B cell (primary cell): ENCODE measurements at regions not wholly inside any gene's neighbourhood (a gene's known extent, or its start where the extent isn't known, plus 50 kb on each side); places are given as distances from the start of the nearest gene placed in this dataset.

Experiments used
- ATAC-seq: fragments of 200-7000 bp; cut with Tn5 transposase; one replicate; pipeline ENCODE4 v1.10.0; 2021; ENCODE audit warnings: low read depth, mild to moderate bottlenecking, moderate number of reproducible peaks, moderate library complexity
- CTCF ChIA-PET: fragments of 350-600 bp; sonication (Branson Sonifier 250); formaldehyde crosslinking; loops from one replicate; lab custom pipeline; 2021; ENCODE audit warnings: antibody characterized with exemption, inconsistent platforms; lab: Charles Lee
- POLR2A ChIA-PET: fragments of 350-600 bp; sonication (Branson Sonifier 250); formaldehyde crosslinking; loops from one replicate; lab custom pipeline; 2021; ENCODE audit warnings: antibody characterized with exemption; lab: Charles Lee
- DNase-seq: peaks from one replicate; pipeline ENCODE4 v3.0.0; 2013
- H2AFZ ChIP-seq: 2 replicates; pipeline ENCODE4 v1.6.1; 2012; ENCODE audit warnings: mild to moderate bottlenecking, low read depth, low read length; ENCODE audit not compliant: insufficient read depth, poor library complexity, severe bottlenecking
- H3K27ac ChIP-seq, 2 donors: 1 replicate in 1 of 2; 2 replicates in 1 of 2; pipeline ENCODE4 v1.5.1; 2012 to 2013; ENCODE audit warnings: low read length in 2 of 2, mild to moderate bottlenecking in 2 of 2, moderate library complexity in 1 of 2
- H3K27me3 ChIP-seq, 4 experiments: fragments of 200-600 bp in 1 of 4; sonication (generic) in 1 of 4; replicated peaks in 1 of 4; 1 replicate in 2 of 4; 2 replicates in 2 of 4; pipeline versions ENCODE4 v1.6.1 to v1.7.0; 2013 to 2016; ENCODE audit warnings: low read length in 3 of 4, mild to moderate bottlenecking in 2 of 4, mixed read lengths in 1 of 4, moderate library complexity in 1 of 4; ENCODE audit not compliant: insufficient read depth in 4 of 4, control insufficient read depth in 3 of 4; ENCODE audit errors: control extremely low read depth in 1 of 4
- H3K36me3 ChIP-seq, 2 experiments: replicated peaks in 1 of 2; 1 replicate in 1 of 2; 2 replicates in 1 of 2; pipeline versions ENCODE4 v1.6.1 to v1.7.1; 2013; ENCODE audit warnings: low read length in 1 of 2; ENCODE audit not compliant: insufficient read depth in 2 of 2, control insufficient read depth in 1 of 2; ENCODE audit errors: control extremely low read depth in 1 of 2, extremely low read depth in 1 of 2
- H3K4me1 ChIP-seq, 2 donors: fragments of 200-600 bp in 1 of 2; sonication (generic) in 1 of 2; 1 replicate in 1 of 2; 2 replicates in 1 of 2; pipeline versions ENCODE4 v1.5.1 to v1.6.1; 2013 to 2017; ENCODE audit warnings: low read length in 2 of 2; ENCODE audit not compliant: control insufficient read depth in 2 of 2, insufficient read depth in 2 of 2
- H3K4me2 ChIP-seq: replicated peaks from 2 replicates; pipeline ENCODE3; 2012; ENCODE audit warnings: mild to moderate bottlenecking, low read depth, low read length; ENCODE audit not compliant: poor library complexity, severe bottlenecking
- H3K4me3 ChIP-seq, 5 experiments: fragments of 200-600 bp in 1 of 5; sonication (generic) in 1 of 5; 1 replicate in 3 of 5; 2 replicates in 2 of 5; pipeline versions ENCODE4 v1.5.1 to v1.7.0; 2011 to 2016; ENCODE audit warnings: low read length in 4 of 5, mild to moderate bottlenecking in 4 of 5, low read depth in 2 of 5, control low read depth in 1 of 5, moderate library complexity in 1 of 5; ENCODE audit not compliant: insufficient read depth in 1 of 5; ENCODE audit errors: control extremely low read depth in 1 of 5, extremely low read depth in 1 of 5
- H3K79me2 ChIP-seq: fragments of 200-600 bp; sonication (generic); one replicate; pipeline ENCODE4 v1.6.0; 2016; ENCODE audit warnings: low read length; ENCODE audit not compliant: control insufficient read depth, insufficient read depth
- H3K9ac ChIP-seq: fragments of 200-600 bp; sonication (generic); 2 replicates; pipeline ENCODE4 v1.6.1; 2017; ENCODE audit warnings: mild to moderate bottlenecking, low read length, moderate library complexity
- H3K9me3 ChIP-seq, 3 donors: one replicate each; pipeline versions ENCODE4 v1.6.1 to v1.7.1; 2013; ENCODE audit warnings: low read length in 2 of 3; ENCODE audit not compliant: control insufficient read depth in 2 of 3, insufficient read depth in 1 of 3; ENCODE audit errors: control extremely low read depth in 1 of 3
- H4K20me1 ChIP-seq: 2 replicates; pipeline ENCODE4 v1.6.0; 2012; ENCODE audit warnings: mild to moderate bottlenecking, low read length; ENCODE audit not compliant: insufficient read depth, control insufficient read depth, poor library complexity, severe bottlenecking
- H3K27ac Mint-ChIP-seq: one replicate; pipeline ENCODE4 v1.8.0; 2021; ENCODE audit warnings: mixed read lengths
- H3K27me3 Mint-ChIP-seq: one replicate; pipeline ENCODE4 v1.8.0; 2021; ENCODE audit warnings: mixed read lengths
- H3K4me1 Mint-ChIP-seq: one replicate; pipeline ENCODE4 v1.8.0; 2021; ENCODE audit warnings: mixed read lengths
- H3K4me3 Mint-ChIP-seq: one replicate; pipeline ENCODE4 v1.8.0; 2021; ENCODE audit warnings: mixed read lengths
- H3K9me3 Mint-ChIP-seq: one replicate; pipeline ENCODE4 v1.8.0; 2022; ENCODE audit warnings: mixed read lengths; ENCODE audit not compliant: insufficient read depth
- EZH2 ChIP-seq: IDR thresholded peaks from 2 replicates; pipeline ENCODE4 v1.6.1; 2012; ENCODE audit warnings: borderline replicate concordance, low read depth, mild to moderate bottlenecking, moderate library complexity, low read length; ENCODE audit not compliant: insufficient read depth, poor library complexity, severe bottlenecking
- WGBS: methylation state at CpG from one replicate; pipeline ENCODE4 v1.1.5; 2013; ENCODE audit warnings: missing lambda C conversion rate; ENCODE audit not compliant: insufficient coverage; 5-methylcytosine and 5-hydroxymethylcytosine counted together
- intact Hi-C: fragments of 100-400 bp; cut with micrococcal nuclease; formaldehyde crosslinking; loops from one replicate; pipeline ENCODE4 v1.10.0; 2022
- TF ChIP-seq, protein P1 (sequence below): fragments of 200-600 bp; IDR thresholded peaks from one replicate; pipeline ENCODE4 v1.8.0; 2022; ENCODE audit warnings: antibody characterized with exemption, mild to moderate bottlenecking

DNA sequence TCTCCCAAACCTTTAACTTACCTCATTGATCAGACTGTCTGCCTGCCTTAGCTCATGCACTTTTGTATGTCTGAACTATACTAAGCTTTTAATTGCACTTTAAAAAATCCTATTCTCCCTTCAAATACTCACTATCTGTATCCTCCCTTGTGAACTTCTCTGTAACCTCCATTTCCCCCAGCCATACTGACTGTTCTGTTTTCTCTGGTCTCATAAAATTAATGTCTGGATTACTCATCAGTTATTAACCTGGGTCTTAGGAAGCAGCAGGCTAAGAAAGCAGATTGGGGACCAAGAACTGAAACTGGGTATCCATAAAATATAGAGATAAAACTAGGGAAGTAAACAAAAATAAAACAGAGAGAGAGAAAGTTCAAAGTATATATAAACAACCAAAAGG lies 469.3 kb upstream of the MAN1A1 start:
- ATAC-seq (no peak), DNase-seq (no peak)
- Histone ChIP-seq H3K9ac (no peak overlapping the region), H3K4me2 (no peak overlapping the region), H4K20me1 (no peaks in the 10 kb centered on the region), H2AFZ (no peak overlapping the region), H3K4me1 (no peaks in the 10 kb centered on the region), H3K27me3 (no peaks in the 10 kb centered on the region), H3K79me2 (no peaks in the 10 kb centered on the region), H3K27ac (no peak overlapping the region), H3K9me3 (no peaks in the 10 kb centered on the region), H3K36me3 (no peaks in the 10 kb centered on the region), H3K4me3 (no peak overlapping the region)
- TF ChIP-seq, protein P1, sequence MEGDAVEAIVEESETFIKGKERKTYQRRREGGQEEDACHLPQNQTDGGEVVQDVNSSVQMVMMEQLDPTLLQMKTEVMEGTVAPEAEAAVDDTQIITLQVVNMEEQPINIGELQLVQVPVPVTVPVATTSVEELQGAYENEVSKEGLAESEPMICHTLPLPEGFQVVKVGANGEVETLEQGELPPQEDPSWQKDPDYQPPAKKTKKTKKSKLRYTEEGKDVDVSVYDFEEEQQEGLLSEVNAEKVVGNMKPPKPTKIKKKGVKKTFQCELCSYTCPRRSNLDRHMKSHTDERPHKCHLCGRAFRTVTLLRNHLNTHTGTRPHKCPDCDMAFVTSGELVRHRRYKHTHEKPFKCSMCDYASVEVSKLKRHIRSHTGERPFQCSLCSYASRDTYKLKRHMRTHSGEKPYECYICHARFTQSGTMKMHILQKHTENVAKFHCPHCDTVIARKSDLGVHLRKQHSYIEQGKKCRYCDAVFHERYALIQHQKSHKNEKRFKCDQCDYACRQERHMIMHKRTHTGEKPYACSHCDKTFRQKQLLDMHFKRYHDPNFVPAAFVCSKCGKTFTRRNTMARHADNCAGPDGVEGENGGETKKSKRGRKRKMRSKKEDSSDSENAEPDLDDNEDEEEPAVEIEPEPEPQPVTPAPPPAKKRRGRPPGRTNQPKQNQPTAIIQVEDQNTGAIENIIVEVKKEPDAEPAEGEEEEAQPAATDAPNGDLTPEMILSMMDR = no peak
- TF ChIP-seq EZH2 = no peak
- no peak overlapping the region for H3K27ac Mint-ChIP-seq
- CTCF ChIA-PET = interaction anchor here (0.7 to 1.3 kb wide), 2 partner anchors 10 to 690 kb away, joined by 3 read pairs; no protein-coding TSS in a partner anchor
- no peaks in the 10 kb centered on the region for H3K4me1 Mint-ChIP-seq
- no peak overlapping the region for H3K4me3 Mint-ChIP-seq
- intact Hi-C loops = no loop called here
- POLR2A ChIA-PET = no interaction called here
- H3K27me3 Mint-ChIP-seq = no peaks in the 10 kb centered on the region
- no peaks in the 10 kb centered on the region for H3K9me3 Mint-ChIP-seq

GRCh38 chr6:119814609-119815400 lies 465.2 kb upstream of the MAN1A1 start:
- Histone ChIP-seq H3K9ac (no peak overlapping the region), H3K4me2 (no peak overlapping the region), H3K79me2 (no peaks in the 10 kb centered on the region), H3K9me3 (no peaks in the 10 kb centered on the region), H3K27ac (no peak overlapping the region), H4K20me1 (no peaks in the 10 kb centered on the region), H3K36me3 (no peaks in the 10 kb centered on the region), H3K27me3 (no peaks in the 10 kb centered on the region), H2AFZ (no peak overlapping the region), H3K4me3 (no peak overlapping the region), H3K4me1 (no peaks in the 10 kb centered on the region)
- 100% methylated on average over 1 of the region's 9 CpGs for WGBS
- ATAC-seq (no peak), DNase-seq (no peak)
- ChIA-PET CTCF (no interaction called here), POLR2A (no interaction called here)
- Mint-ChIP-seq H3K9me3 (no peaks in the 10 kb centered on the region), H3K4me3 (no peak overlapping the region), H3K27me3 (no peaks in the 10 kb centered on the region), H3K4me1 (no peaks in the 10 kb centered on the region), H3K27ac (no peak overlapping the region)
- intact Hi-C loops = no loop called here
- TF ChIP-seq, protein P1 = no peak
- no peak for TF ChIP-seq EZH2
